Ureter (tissue), 1 donor: ENCODE measurements at regions not wholly inside any gene's neighbourhood (a gene's known extent, or its start where the extent isn't known, plus 50 kb on each side); places are given as distances from the start of the nearest gene placed in this dataset.

Experiments used
- DNase-seq: peaks from one replicate; pipeline ENCODE4 v3.0.0-alpha.2; 2020; ENCODE audit warnings: low spot score
- donor health status: DM: yes; HTN: yes; CAD: no.

GRCh38 chr7:115707258-115708012 is 323.1 kb downstream of the TFEC start:
- no peak for DNase-seq

DNA sequence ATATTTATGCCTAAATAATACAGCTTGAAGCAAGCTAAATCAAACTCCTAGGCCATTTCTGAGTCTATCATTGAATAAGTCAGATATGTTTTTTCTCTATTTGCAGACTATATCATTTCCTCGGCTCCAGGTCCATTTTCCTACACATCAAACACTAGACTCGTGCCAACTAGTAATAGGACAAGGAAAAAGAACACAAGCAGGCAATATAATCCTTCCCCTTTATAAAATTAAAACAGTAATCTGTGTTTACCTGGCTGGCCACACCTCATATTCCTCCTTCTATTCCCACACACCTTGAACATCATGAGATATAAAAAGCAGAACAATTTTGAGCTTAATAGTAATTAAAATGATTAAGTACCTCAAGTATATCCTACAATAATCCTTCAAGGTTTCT is 325.7 kb downstream of the TFEC start:
- no peak for DNase-seq

DNA sequence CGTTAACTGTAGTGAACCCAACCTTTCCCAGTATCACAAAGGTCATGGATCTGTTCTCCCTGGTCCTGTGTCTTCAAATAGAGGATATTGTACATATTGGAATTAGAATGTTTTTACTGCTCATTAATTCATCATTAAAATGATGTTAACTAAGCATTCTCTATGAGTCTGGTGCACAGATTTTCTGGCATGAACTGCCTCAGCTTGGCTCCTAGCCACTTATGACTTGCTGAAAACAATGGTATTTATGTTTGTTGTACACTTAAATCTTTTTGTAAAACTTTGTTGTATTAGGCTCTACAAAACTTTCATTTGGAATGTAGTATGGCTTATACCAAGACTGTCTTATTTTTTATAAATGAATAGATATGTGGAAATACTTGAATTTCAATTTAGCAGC is 329.4 kb downstream of the TFEC start:
- DNase-seq, result no peak

DNA sequence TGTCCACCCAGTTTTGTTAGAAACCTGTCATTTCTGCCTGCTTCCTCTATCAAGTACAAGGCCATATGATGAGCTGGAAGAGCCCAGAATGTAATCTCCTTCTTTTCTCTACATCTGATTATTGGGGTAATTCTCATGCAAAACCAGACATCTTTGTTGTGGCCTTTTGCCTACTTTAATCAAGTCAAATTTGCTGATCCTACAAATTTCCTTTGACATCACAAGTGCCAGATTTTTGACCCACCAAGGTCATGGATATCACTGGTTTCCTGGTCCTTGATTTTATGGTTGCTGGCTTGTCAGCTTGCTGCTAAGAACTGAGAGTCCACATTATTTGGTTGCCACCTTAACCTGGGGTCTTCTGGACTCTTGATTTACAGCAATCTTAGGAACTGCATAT is 336.1 kb downstream of the TFEC start:
- DNase-seq, result no peak

DNA sequence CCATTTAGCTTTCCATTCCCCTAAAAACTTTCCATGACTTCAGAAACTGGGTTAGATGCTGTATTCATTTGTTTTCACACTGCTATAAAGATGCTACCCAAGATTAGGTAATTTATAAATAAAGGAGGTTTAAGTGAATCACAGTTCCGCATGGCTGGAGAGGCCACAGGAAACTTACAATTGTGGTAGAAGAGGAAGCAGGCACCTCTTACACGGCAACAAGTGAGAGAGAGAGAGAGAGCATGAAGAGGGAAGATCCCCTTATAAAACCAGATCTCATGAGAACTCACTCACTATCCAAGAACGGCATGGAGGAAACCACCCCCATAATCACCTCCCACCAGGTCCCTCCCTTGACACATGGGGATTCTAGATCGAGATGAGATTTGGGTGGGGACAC is 336.8 kb downstream of the TFEC start:
- DNase-seq, result no peak

GRCh38 chr7:115689941-115690340 is 340.6 kb downstream of the TFEC start:
- no peak for DNase-seq

DNA sequence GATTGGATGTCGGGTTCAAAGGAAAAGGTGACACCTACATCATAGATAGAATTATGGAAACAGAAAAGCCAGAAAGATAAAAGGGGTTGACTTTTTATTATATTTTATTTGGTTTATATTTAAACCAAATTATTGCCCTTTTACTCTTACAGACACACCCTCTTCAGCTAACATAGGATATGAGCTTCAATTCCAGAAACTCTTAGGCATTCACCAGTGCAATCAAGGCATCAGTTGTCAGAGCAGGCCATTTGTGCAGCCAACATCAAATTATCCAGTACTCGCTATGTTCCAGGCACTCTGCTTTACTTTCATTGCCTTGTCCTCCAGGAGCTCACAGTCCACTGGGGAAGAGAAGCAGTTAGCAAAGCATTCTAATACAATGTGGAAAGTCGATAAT is 347.5 kb downstream of the TFEC start:
- no peak for DNase-seq

GRCh38 chr7:115682507-115682906 is 348.1 kb downstream of the TFEC start:
- no peak for DNase-seq

- no peak for DNase-seq
Observed at GRCh38 chr7:115680921-115681320, 349.6 kb downstream of the TFEC start.

DNA sequence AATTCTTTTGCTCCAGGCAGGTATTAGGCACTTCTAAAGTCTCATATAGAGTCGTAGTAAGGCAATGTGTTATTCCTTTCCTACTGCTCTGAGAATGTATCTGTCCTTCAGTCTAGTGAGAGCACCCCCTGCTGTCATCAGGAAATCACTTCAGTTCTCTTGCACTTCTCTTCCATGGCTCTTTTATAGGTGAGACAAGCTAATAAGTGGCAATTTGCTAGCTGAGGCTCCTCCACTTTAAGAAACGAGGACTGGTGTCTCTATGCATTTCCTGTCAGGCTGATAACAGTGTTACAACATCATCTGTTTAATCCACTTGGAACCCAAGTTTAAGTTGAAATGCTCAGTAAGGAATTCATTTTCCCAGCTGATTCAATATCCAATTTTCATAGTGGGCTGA is 350.6 kb downstream of the TFEC start:
- no peak for DNase-seq

GRCh38 chr7:115679423-115679822 is 351.1 kb downstream of the TFEC start:
- no peak for DNase-seq

DNA sequence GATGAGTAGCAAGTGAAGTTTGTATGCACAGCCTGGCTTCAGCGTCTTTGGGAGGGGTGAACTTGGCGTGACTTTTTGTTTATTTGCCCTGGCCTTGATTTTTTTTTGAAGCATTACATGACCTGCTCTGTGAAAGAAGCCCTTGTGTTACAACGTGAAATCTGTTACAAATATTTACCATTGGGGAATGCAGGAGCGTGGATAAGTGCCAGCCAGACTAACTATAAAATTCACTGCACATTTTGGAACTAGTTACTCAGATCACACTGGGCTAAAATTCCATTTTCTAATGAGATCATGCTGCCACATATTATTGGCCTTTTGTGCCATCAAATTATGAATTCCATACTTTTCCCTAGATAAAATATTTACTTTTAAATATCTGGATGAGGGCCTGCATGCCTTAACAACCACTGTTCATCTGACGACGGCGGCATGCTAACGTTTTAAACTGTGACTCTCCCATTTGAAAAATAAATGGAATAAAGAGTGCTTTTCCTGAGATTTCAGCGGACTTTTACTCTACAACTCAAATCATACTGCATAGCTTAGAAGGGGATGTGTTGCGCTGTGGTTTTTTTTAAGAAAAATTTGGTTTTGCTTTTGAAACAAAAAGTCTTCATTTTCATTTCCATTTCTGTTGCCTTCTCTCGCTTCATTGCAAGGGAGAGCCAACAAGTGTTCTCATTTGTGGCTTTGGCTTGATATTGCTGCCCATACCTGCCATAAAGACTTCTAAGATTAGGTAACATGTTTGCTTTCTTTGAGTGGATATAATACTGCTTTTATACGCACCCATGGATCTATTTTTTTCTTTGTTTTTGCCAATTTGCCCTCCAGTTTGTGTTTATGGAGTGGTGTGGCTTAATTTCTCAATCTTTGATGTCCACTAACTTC is 352.2 kb downstream of the TFEC start:
- no peak for DNase-seq

- no peak for DNase-seq
Observed at GRCh38 chr7:115676707-115677106, 353.9 kb downstream of the TFEC start.

DNA sequence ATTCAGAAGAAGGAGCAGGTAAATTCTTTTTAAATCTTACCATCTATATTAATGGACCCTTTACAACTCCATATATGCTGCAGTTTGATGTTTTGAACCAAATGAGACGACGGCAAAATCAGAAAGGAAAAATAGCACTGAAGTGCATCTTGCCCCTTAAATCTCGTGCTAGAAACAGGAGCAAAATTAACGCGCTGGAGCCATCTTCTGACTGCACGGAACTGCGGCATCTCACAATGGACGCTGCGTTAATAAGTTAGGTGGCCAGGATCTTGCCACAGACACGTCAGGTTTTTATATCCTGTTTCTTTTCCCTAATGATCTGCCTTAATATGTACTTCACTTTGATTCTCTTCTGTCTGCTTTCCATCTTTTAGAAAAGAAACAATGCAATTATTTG is 354.5 kb downstream of the TFEC start:
- no peak for DNase-seq

- no peak for DNase-seq
Observed at GRCh38 chr7:115674467-115675024, 356.0 kb downstream of the TFEC start.

- no peak for DNase-seq
Observed at GRCh38 chr7:115672024-115672423, 358.5 kb downstream of the TFEC start.

DNA sequence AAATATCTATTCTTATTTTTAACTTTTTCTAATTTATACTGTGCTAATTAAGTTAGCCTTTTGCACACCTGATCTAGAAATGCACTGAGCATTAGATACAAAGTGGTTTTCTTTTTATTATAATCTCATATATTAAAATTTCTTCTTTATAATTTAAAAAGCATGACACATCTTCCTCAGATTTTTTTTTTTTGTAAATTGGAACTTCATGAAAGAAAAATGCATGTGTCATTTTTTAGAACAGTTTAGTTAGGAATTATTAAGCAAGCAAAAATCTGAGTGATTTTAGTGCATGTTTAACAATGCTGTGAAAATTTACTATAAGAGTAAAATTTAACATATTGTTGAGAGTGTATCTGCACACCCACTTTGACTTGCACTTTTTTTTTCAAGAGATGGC is 367.9 kb downstream of the TFEC start:
- DNase-seq, result no peak

DNA sequence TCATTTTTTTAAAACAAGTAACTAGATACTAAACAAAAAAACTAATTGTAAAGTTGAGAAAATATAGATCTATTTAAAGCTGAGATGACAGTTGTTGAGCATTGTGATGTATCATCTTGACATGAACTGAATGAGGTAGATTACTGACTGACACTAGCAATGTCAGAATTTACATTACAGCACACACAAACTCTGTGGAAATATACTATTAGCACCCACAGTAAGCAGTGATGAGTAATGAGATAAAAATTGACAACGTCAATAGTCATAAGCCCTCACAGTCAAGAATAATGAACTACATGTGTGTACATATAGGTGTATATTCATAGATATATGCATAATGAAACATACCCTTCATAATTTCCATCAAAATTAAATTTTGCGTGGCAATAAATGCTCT is 368.4 kb downstream of the TFEC start:
- no peak for DNase-seq

- DNase-seq, result no peak
Observed at GRCh38 chr7:115658223-115658622, 372.3 kb downstream of the TFEC start.

DNA sequence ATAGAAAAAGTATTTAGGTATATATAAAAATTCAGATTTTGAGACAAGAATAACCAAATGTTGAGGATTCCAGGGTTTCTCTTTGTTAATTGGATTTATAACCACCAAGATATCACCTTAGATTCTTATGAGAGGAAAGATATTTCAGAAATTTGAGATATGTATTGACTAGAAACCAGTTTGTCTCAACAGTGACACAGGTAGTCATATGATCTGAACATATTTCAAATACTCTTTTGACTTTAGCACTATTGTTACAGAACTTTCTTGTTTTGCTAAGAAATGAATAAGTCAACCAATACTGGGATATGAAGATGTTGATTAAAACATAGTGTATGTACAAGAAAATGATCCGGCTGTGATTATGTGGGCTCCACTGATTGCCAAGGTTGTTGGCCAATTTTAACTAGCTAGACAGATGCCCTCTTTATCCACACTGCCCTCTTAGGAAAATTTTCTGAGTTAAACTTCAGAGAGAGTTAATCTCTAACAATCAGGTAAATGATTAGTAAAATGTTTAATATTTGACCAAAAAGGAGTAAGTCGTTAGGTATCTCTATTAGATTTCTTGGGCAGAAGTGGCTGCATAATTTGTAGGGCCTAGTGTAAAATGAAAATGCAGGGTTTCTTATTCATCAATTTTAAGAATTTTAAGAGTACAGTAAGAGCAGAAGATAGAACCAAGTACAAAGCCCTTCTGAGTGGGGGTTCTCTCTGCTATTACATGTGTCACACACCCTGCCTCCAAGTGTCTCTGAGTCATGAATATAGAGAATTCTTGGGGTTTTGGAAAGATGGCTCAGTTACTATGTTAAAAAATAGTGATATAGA is 376.0 kb downstream of the TFEC start:
- DNase-seq, result no peak

GRCh38 chr7:115649429-115649828 is 381.1 kb downstream of the TFEC start:
- no peak for DNase-seq

DNA sequence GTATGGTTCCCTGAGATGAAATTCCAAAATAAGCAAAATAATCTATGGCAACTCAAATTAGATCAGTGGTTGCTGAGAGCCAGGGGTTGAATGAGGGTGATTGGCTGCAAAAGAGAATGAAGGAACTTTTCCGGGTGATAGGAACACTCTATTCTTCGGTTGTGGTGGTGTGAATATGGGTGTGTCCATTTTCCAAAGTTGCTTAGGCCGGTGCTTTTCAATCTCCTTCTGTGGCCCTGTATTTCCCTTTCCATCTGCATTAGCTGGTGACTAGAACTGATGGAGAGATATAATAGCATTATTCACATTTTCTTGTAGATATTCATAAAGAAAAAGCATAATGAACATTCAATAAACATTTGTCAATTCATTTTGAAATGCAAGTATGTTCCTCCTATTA is 382.9 kb downstream of the TFEC start:
- no peak for DNase-seq
